ENCODE measurements at regions not wholly inside any gene's neighbourhood (a gene's known extent, or its start where the extent isn't known, plus 50 kb on each side); places are given as distances from the start of the nearest gene placed in this dataset.

GRCh38 chr11:92536883-92537282 is 312.3 kb downstream of the FAT3 start:
- no peak for DNase-seq (ENCODE audit: low spot score)
- in situ Hi-C loops (cut with MboI; ENCODE audit: low sequenced_read_pairs, unreplicated experiment): no loop called here
- TF ChIP-seq CTCF (IDR thresholded peaks at IDR 0.05; ENCODE audit: borderline replicate concordance, control extremely low read depth, extremely low read depth, insufficient read depth, missing control alignments): no peak

- no peak for TF ChIP-seq CTCF (IDR thresholded peaks at IDR 0.05; ENCODE audit: borderline replicate concordance, control extremely low read depth, extremely low read depth, insufficient read depth, missing control alignments)
- in situ Hi-C loops (cut with MboI; ENCODE audit: low sequenced_read_pairs, unreplicated experiment): no loop called here
- DNase-seq (ENCODE audit: low spot score): no peak
These were observed 315.5 kb downstream of the FAT3 start for GRCh38 chr11:92540096-92540495.

DNA sequence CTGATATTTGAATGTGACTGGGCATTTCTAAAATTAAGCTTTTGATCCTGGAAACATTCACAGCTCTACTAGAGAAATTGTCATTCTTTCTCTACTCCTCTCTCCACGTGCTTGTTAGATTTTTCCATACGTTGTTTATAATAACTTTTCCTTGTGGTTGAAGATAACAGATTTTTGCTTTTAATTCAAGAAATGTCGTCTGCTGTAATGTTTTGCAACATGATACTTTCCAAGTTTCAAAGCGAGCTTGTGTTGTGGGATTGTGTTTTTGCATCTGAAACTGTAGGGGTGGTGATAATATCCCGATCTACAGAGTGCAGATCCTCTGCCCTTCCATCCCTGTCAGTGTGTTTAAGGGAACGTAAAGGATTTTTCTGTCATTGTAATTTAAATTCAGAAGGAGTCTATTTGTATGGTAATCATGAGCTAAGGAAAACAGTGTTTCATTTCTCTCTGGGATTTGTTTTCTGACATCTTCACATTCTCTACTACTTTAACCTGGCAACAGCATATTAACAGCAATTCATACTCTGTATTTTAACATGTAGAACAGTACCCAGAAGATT is 321.4 kb downstream of the FAT3 start:
- no peak for DNase-seq (ENCODE audit: low spot score)
- in situ Hi-C loops (cut with MboI; ENCODE audit: low sequenced_read_pairs, unreplicated experiment): no loop called here
- no peak for TF ChIP-seq CTCF (IDR thresholded peaks at IDR 0.05; ENCODE audit: borderline replicate concordance, control extremely low read depth, extremely low read depth, insufficient read depth, missing control alignments)

- DNase-seq (ENCODE audit: low spot score): no peak
- in situ Hi-C loops (cut with MboI; ENCODE audit: low sequenced_read_pairs, unreplicated experiment): no loop called here
- TF ChIP-seq CTCF (IDR thresholded peaks at IDR 0.05; ENCODE audit: borderline replicate concordance, control extremely low read depth, extremely low read depth, insufficient read depth, missing control alignments): no peak
These were observed 322.0 kb downstream of the FAT3 start for GRCh38 chr11:92546603-92547002.

GRCh38 chr11:92550411-92550810 is 325.8 kb downstream of the FAT3 start:
- DNase-seq (ENCODE audit: low spot score): no peak
- TF ChIP-seq CTCF (IDR thresholded peaks at IDR 0.05; ENCODE audit: borderline replicate concordance, control extremely low read depth, extremely low read depth, insufficient read depth, missing control alignments): no peak
- in situ Hi-C loops (cut with MboI; ENCODE audit: low sequenced_read_pairs, unreplicated experiment): no loop called here

DNA sequence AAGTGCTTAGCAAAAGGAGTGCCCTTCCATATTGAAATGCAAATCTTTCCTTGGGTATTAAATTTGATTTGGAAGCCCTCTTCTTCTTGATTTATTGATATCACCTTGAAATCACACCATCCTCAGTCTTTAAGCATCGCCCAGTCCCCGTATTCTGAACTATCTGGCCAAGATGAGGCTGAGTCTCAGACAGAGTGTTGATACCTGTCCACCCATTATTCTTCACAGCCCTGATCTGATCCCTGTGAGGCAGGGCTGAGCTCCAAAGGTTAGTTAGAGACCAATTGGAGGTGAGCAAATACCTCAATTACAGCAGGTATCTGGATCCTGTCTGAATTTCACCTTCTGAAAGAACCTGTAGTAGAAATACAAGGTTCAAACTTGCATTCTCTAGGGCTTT is 326.3 kb downstream of the FAT3 start:
- in situ Hi-C loops (cut with MboI; ENCODE audit: low sequenced_read_pairs, unreplicated experiment): no loop called here
- DNase-seq (ENCODE audit: low spot score): no peak
- no peak for TF ChIP-seq CTCF (IDR thresholded peaks at IDR 0.05; ENCODE audit: borderline replicate concordance, control extremely low read depth, extremely low read depth, insufficient read depth, missing control alignments)

- TF ChIP-seq CTCF (IDR thresholded peaks at IDR 0.05; ENCODE audit: borderline replicate concordance, control extremely low read depth, extremely low read depth, insufficient read depth, missing control alignments): no peak
- in situ Hi-C loops (cut with MboI; ENCODE audit: low sequenced_read_pairs, unreplicated experiment): no loop called here
- no peak for DNase-seq (ENCODE audit: low spot score)
These were observed 328.3 kb downstream of the FAT3 start for GRCh38 chr11:92552942-92553341.
